Heart right ventricle (tissue), 16 donors: ENCODE measurements at regions not wholly inside any gene's neighbourhood (a gene's known extent, or its start where the extent isn't known, plus 50 kb on each side); places are given as distances from the start of the nearest gene placed in this dataset.

Source experiments
- ATAC-seq, 8 donors: fragments of 200-7000 bp; cut with Tn5 transposase; one replicate each; pipeline ENCODE4 v1.9.1; 2020; ENCODE audit warnings: mild to moderate bottlenecking in 8 of 8, moderate library complexity in 8 of 8, moderate number of reproducible peaks in 1 of 8
- DNase-seq, 2 donors: peaks; one replicate each; pipeline ENCODE4 v3.0.0-alpha.2; 2020
- H3K27ac ChIP-seq, 10 donors: fragments of 200-600 bp; sonication (generic) in 2 of 10; one replicate each; pipeline versions ENCODE4 v1.5.0 to v1.8.0; 2020 to 2022; ENCODE audit warnings: mild to moderate bottlenecking in 3 of 10
- H3K27me3 ChIP-seq, 7 donors: fragments of 200-600 bp; one replicate each; pipeline ENCODE4 v1.8.0; 2021 to 2022; ENCODE audit warnings: mild to moderate bottlenecking in 2 of 7
- H3K36me3 ChIP-seq, 9 donors: fragments of 200-600 bp; sonication (generic) in 1 of 9; one replicate each; pipeline versions ENCODE4 v1.5.0 to v1.8.0; 2020 to 2022; ENCODE audit warnings: mild to moderate bottlenecking in 2 of 9
- H3K4me1 ChIP-seq, 9 donors: fragments of 200-600 bp; sonication (generic) in 1 of 9; one replicate each; pipeline versions ENCODE4 v1.5.0 to v1.8.0; 2020 to 2022; ENCODE audit warnings: mild to moderate bottlenecking in 4 of 9
- H3K4me3 ChIP-seq, 10 donors: fragments of 200-600 bp; sonication (generic) in 2 of 10; one replicate each; pipeline versions ENCODE4 v1.5.0 to v1.8.0; 2020 to 2022; ENCODE audit warnings: mild to moderate bottlenecking in 7 of 10, moderate library complexity in 2 of 10
- H3K9me3 ChIP-seq, 11 donors: fragments of 200-600 bp in 10 of 11; sonication (generic) in 2 of 11; one replicate each; pipeline versions ENCODE4 v1.5.0 to v1.8.0; 2013 to 2022; ENCODE audit warnings: mild to moderate bottlenecking in 2 of 11, control low read depth in 1 of 11, moderate library complexity in 1 of 11
- WGBS, 2 donors: extraction: QIAGEN DNeasy Blood & Tissue Kit; methylation state at CpG; one replicate each; pipeline ENCODE4 v1.1.7; 2013; ENCODE audit warnings: inconsistent platforms in 1 of 2; 5-methylcytosine and 5-hydroxymethylcytosine counted together
- intact Hi-C, 10 donors: fragments of 100-400 bp; cut with DNase I; formaldehyde crosslinking; loops; one replicate each; pipeline versions ENCODE4 v1.11.1 to v1.14.2; 2022
- TF ChIP-seq, protein P1 (sequence below), 9 donors: fragments of 200-600 bp; sonication (generic) in 2 of 9; IDR thresholded peaks; one replicate each; pipeline versions ENCODE4 v1.5.0 to v1.8.0; 2021 to 2022; ENCODE audit warnings: antibody characterized with exemption in 9 of 9, mild to moderate bottlenecking in 5 of 9, moderate library complexity in 1 of 9
- donor health status: Arrhythmogenic right ventricular cardiomyopathy.
- donor health status: ischemic (EF 13 %, LVEDD 7.1; RV severe dilation, severe dysfunction).
- donor health status: healthy with polysubstance abuse.
- donor health status: DM: no; HTN: yes; CAD: no.
- donor health status: DM: no; HTN: no; CAD: no.
- donor health status: ischemic (EF 25% LVEDD 6.9; RV normal size, moderate dysfunction).
- donor health status: ischemic (EF 25% LVEDD 5.7; RV mildly dilated, moderate dysfunction).
- donor health status: healthy.
- donor health status: DM: yes; HTN: yes; CAD: no.
- donor health status: Ischemic cardiomyopathy.
- donor health status: ischemic (EF 35%, LVEDD 5.7; RV mildly dilated, moderate dysfunction).
- donor health status: nonischemic (EF 11% LVEDD 7.7; RV severe dilation, severe dysfunction).
- donor health status: DM: yes; HTN: yes; CAD: no.
- donor health status: PGD.
- donor health status: ischemic (EF 29% LVEDD 5.4; RV normal size, mild dysfunction).
- donor health status: nonischemic (EF 23%, LVEDD 6.1; RV moderate dilation, normal function).

- H3K27me3 ChIP-seq: peaks cover 0 to 48% (median 23%) of the 10 kb centered on the region in 7 donors
- 49 to 59% methylated on average over 6 of the region's 6 CpGs for WGBS, 2 donors
Measured at GRCh38 chr18:47574966-47575365, 323.5 kb upstream of the SKOR2 start.

GRCh38 chr18:47571957-47572356, 320.5 kb upstream of the SKOR2 start:
- WGBS, 2 donors: 70 to 77% methylated on average over 3 of the region's 3 CpGs
- no peak overlapping the region for H3K27ac ChIP-seq
- H3K36me3 ChIP-seq: no peaks in the 10 kb centered on the region
- intact Hi-C loops: no loop called here
- no peaks in the 10 kb centered on the region for H3K9me3 ChIP-seq
- no peak for ATAC-seq
- peaks cover 0 to 47% (median 25%) of the 10 kb centered on the region in 7 donors for H3K27me3 ChIP-seq
- TF ChIP-seq, protein P1, sequence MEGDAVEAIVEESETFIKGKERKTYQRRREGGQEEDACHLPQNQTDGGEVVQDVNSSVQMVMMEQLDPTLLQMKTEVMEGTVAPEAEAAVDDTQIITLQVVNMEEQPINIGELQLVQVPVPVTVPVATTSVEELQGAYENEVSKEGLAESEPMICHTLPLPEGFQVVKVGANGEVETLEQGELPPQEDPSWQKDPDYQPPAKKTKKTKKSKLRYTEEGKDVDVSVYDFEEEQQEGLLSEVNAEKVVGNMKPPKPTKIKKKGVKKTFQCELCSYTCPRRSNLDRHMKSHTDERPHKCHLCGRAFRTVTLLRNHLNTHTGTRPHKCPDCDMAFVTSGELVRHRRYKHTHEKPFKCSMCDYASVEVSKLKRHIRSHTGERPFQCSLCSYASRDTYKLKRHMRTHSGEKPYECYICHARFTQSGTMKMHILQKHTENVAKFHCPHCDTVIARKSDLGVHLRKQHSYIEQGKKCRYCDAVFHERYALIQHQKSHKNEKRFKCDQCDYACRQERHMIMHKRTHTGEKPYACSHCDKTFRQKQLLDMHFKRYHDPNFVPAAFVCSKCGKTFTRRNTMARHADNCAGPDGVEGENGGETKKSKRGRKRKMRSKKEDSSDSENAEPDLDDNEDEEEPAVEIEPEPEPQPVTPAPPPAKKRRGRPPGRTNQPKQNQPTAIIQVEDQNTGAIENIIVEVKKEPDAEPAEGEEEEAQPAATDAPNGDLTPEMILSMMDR (IDR thresholded peaks at IDR 0.05): no peak
- DNase-seq: no peak
- H3K4me3 ChIP-seq: no peak overlapping the region
- H3K4me1 ChIP-seq: no peaks in the 10 kb centered on the region

More at GRCh38 chr18:47574966-47575365, 323.5 kb upstream of the SKOR2 start:
- Histone ChIP-seq H3K4me1 (no peaks in the 10 kb centered on the region), H3K4me3 (no peak overlapping the region), H3K9me3 (no peaks in the 10 kb centered on the region), H3K27ac (no peak overlapping the region), H3K36me3 (no peaks in the 10 kb centered on the region)
- ATAC-seq (no peak), DNase-seq (no peak)
- intact Hi-C loops: no loop called here
- TF ChIP-seq, protein P1 (IDR thresholded peaks at IDR 0.05): no peak

GRCh38 chr18:47566809-47567208, 315.3 kb upstream of the SKOR2 start:
- WGBS, 2 donors: 93 to 95% methylated on average over 1 of the region's 1 CpG
- no peak overlapping the region for H3K27ac ChIP-seq
- DNase-seq (no peak), ATAC-seq (no peak)
- peaks cover 0 to 14% (median 0%) of the 10 kb centered on the region in 11 donors for H3K9me3 ChIP-seq
- no peaks in the 10 kb centered on the region for H3K4me1 ChIP-seq
- no peak overlapping the region for H3K4me3 ChIP-seq
- TF ChIP-seq, protein P1 (IDR thresholded peaks at IDR 0.05): no peak
- H3K36me3 ChIP-seq: no peaks in the 10 kb centered on the region
- intact Hi-C loops: no loop called here
- H3K27me3 ChIP-seq: peaks cover 0 to 65% (median 31%) of the 10 kb centered on the region in 7 donors

DNA sequence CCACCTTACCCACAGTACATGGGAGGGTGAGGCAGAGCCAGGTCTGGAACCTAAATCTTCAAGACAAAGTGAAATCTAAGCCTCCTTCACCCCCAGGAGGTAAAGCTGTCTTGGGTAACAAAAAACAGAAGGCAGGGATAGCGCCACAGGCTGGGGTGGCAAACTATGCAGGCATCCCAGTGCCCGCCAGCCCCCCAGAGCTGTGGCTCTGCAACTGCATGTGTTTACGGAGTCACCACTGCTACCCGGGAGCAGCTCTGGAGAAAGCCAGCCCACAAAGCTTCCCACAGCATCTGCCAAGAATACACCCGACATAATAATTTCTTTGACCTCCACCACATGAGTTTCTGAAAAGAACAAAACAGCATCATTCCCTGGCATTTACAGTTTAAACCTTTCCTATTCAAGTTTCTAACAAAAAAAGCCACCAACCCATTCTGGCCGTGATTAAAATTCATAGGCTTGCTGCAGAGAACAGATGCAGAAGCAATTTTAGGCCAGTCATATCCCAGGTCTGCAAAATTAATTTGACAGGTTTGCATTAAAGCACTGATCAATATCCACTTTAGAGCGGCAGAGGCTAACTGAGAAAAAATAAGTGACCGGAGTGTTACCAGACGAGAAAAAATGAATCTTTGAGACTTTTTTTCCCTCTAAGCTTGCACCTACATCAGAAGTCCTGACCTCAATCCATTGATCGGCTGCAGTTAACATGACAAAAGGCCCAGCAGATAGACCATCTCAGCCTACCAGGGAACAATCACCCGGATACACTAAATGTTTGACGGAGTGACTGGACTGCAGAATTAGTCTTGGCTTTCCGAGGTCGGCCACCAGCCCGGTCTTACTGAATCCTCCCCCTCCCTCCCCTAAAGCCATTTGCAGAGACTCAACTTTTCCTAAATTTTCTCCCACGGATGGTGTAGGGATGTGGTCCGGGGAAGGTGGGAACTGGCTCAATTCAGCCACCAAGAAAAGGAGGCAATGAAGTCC, 309.6 kb upstream of the SKOR2 start:
- intact Hi-C loops: no loop called here
- DNase-seq: no peak
- Histone ChIP-seq H3K27me3 (peaks cover 0 to 71% (median 51%) of the 10 kb centered on the region in 7 donors), H3K27ac (no peak overlapping the region), H3K4me1 (no peaks in the 10 kb centered on the region), H3K9me3 (peaks cover 0 to 10% (median 0%) of the 10 kb centered on the region in 11 donors), H3K36me3 (no peaks in the 10 kb centered on the region), H3K4me3 (no peak overlapping the region)
- no peak for ATAC-seq
- TF ChIP-seq, protein P1 (IDR thresholded peaks at IDR 0.05): no peak
- WGBS, 2 donors: 33 to 44% methylated on average over 17 of the region's 17 CpGs
